Neural cell (in vitro differentiated cells): ENCODE measurements at regions not wholly inside any gene's neighbourhood (a gene's known extent, or its start where the extent isn't known, plus 50 kb on each side); places are given as distances from the start of the nearest gene placed in this dataset.

ENCODE experiments used
- H2AFZ ChIP-seq: fragments of 200-600, 300-800 bp; sonication (generic), shearing (Covaris generic); 2 replicates; pipeline ENCODE4 v1.6.0; 2014; ENCODE audit warnings: low read depth, mild to moderate bottlenecking, antibody characterized with exemption, low read length, moderate library complexity
- H3F3A ChIP-seq: fragments of 200-600 bp; shearing (Covaris generic); 2 replicates; pipeline ENCODE4 v1.6.1; 2016; ENCODE audit warnings: mild to moderate bottlenecking, moderate library complexity, mixed read lengths, antibody characterized with exemption, low read length; ENCODE audit not compliant: insufficient read depth, poor library complexity, severe bottlenecking
- H3K27ac ChIP-seq: fragments of 200-600, 300-800 bp; sonication (generic), shearing (Covaris generic); 2 replicates; pipeline ENCODE4 v1.5.1; 2014; ENCODE audit warnings: mild to moderate bottlenecking, low read length, moderate library complexity
- H3K27me3 ChIP-seq: fragments of 300-800, 200-600 bp; sonication (generic), shearing (Covaris generic); 2 replicates; pipeline ENCODE4 v1.6.0; 2014; ENCODE audit warnings: mild to moderate bottlenecking, low read depth, low read length, moderate library complexity; ENCODE audit not compliant: insufficient read depth
- H3K36me3 ChIP-seq: fragments of 300-800, 200-600 bp; sonication (generic), shearing (Covaris generic); 2 replicates; pipeline ENCODE4 v1.5.1; 2014; ENCODE audit warnings: mild to moderate bottlenecking, antibody characterized with exemption, low read length, moderate library complexity; ENCODE audit not compliant: insufficient read depth
- H3K4me2 ChIP-seq: fragments of 300-800, 200-600 bp; sonication (generic), shearing (Covaris generic); 2 replicates; pipeline ENCODE4 v1.6.0; 2014; ENCODE audit warnings: mild to moderate bottlenecking, low read length
- H3K4me3 ChIP-seq: fragments of 300-800, 200-600 bp; sonication (generic), shearing (Covaris generic); 2 replicates; pipeline ENCODE4 v1.5.1; 2014; ENCODE audit warnings: mild to moderate bottlenecking, low read length, moderate library complexity
- H3K79me2 ChIP-seq: fragments of 200-600 bp; shearing (Covaris generic); replicated peaks from 2 replicates; pipeline ENCODE4 v1.6.0; 2014; ENCODE audit warnings: mild to moderate bottlenecking, low read length, moderate library complexity; ENCODE audit not compliant: insufficient read depth
- H3K9ac ChIP-seq: fragments of 300-800, 200-600 bp; sonication (generic), shearing (Covaris generic); 2 replicates; pipeline ENCODE4 v1.6.1; 2016; ENCODE audit warnings: mild to moderate bottlenecking, low read length, mixed read lengths
- H3K9me2 ChIP-seq: fragments of 200-600 bp; shearing (Covaris generic); 2 replicates; pipeline ENCODE4 v1.6.1; 2016; ENCODE audit warnings: mild to moderate bottlenecking, low read length, mixed read lengths; ENCODE audit not compliant: insufficient read depth
- H3K9me3 ChIP-seq: fragments of 200-600, 300-800 bp; sonication (generic), shearing (Covaris generic); 2 replicates; pipeline ENCODE4 v1.6.1; 2016; ENCODE audit warnings: mild to moderate bottlenecking, mixed run types, low read length, moderate library complexity, mixed read lengths
- H4K20me1 ChIP-seq: fragments of 200-600 bp; shearing (Covaris generic); 2 replicates; pipeline ENCODE4 v1.6.1; 2016; ENCODE audit warnings: mild to moderate bottlenecking, mixed run types; ENCODE audit not compliant: insufficient read depth
- EP300 ChIP-seq: fragments of 450-650 bp; conservative IDR thresholded peaks from 2 replicates; pipeline ENCODE4 v1.6.1; 2014; ENCODE audit warnings: antibody characterized with exemption, mild to moderate bottlenecking, moderate library complexity; ENCODE audit not compliant: poor library complexity, severe bottlenecking
- EZH2 ChIP-seq: fragments of 200-600, 300-800 bp; shearing (Covaris generic), sonication (generic); IDR thresholded peaks from 2 replicates; pipeline ENCODE4 v1.6.1; 2014; ENCODE audit warnings: antibody characterized with exemption, low read length, borderline replicate concordance, mild to moderate bottlenecking; ENCODE audit not compliant: insufficient read depth, poor library complexity, severe bottlenecking
- MXI1 ChIP-seq: fragments of 450-650 bp; conservative IDR thresholded peaks from 2 replicates; pipeline ENCODE4 v1.6.1; 2014; ENCODE audit warnings: antibody characterized with exemption, mild to moderate bottlenecking; ENCODE audit not compliant: poor library complexity, severe bottlenecking
- POLR2AphosphoS5 ChIP-seq: IDR thresholded peaks from 2 replicates; pipeline ENCODE4 v1.6.1; 2012
- RAD21 ChIP-seq: fragments of 450-650 bp; conservative IDR thresholded peaks from 2 replicates; pipeline ENCODE4 v1.6.1; 2014; ENCODE audit warnings: antibody characterized with exemption, mild to moderate bottlenecking, moderate library complexity
- SMC3 ChIP-seq: fragments of 450-650 bp; conservative IDR thresholded peaks from 2 replicates; pipeline ENCODE4 v1.6.1; 2014; ENCODE audit warnings: antibody characterized with exemption, mild to moderate bottlenecking, moderate library complexity; ENCODE audit not compliant: poor library complexity
- TAF1 ChIP-seq: IDR thresholded peaks from 2 replicates; pipeline ENCODE4 v1.6.1; 2012; ENCODE audit warnings: low read depth
- TF ChIP-seq, protein P1 (sequence below): IDR thresholded peaks from 2 replicates; pipeline ENCODE4 v1.6.1; 2012; ENCODE audit warnings: borderline replicate concordance
- TF ChIP-seq, protein P2 (sequence below): fragments of 450-650 bp; IDR thresholded peaks from 2 replicates; pipeline ENCODE4 v1.5.1; 2014; ENCODE audit warnings: antibody characterized with exemption, mild to moderate bottlenecking, moderate library complexity; ENCODE audit not compliant: poor library complexity, severe bottlenecking

DNA sequence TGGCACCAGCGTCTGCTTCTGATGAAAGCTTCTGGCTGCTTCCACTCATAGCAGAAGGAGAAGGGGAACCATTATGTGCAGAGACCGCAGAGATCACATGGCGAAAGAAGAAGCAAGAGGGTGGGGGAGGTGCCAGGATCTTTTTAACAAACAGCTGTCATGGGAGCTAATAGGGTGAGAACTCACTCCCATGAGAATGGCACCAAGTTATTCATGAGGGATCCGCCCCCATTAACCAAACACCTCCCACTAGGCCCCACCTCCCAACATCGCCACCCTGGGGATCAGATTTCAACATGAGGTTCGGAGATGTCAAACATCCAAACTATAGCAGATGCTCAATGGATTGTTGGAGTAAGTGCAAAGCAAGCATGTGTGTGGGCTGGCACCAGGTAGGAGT, 125.8 kb upstream of the SLIT3 start:
- Histone ChIP-seq H3K9ac (no peak overlapping the region), H3F3A (no peaks in the 10 kb centered on the region), H3K9me3 (no peaks in the 10 kb centered on the region), H3K4me2 (no peak overlapping the region), H3K4me3 (no peak overlapping the region), H3K27me3 (no peaks in the 10 kb centered on the region), H3K79me2 (no peaks in the 10 kb centered on the region), H2AFZ (no peak overlapping the region), H3K9me2 (no peaks in the 10 kb centered on the region), H3K36me3 (no peaks in the 10 kb centered on the region), H3K27ac (no peak overlapping the region), H4K20me1 (no peaks in the 10 kb centered on the region)
- TF ChIP-seq RAD21 (no peak), MXI1 (no peak), TAF1 (no peak), EZH2 (no peak), POLR2AphosphoS5 (no peak), SMC3 (no peak), EP300 (no peak)
- TF ChIP-seq, protein P1, sequence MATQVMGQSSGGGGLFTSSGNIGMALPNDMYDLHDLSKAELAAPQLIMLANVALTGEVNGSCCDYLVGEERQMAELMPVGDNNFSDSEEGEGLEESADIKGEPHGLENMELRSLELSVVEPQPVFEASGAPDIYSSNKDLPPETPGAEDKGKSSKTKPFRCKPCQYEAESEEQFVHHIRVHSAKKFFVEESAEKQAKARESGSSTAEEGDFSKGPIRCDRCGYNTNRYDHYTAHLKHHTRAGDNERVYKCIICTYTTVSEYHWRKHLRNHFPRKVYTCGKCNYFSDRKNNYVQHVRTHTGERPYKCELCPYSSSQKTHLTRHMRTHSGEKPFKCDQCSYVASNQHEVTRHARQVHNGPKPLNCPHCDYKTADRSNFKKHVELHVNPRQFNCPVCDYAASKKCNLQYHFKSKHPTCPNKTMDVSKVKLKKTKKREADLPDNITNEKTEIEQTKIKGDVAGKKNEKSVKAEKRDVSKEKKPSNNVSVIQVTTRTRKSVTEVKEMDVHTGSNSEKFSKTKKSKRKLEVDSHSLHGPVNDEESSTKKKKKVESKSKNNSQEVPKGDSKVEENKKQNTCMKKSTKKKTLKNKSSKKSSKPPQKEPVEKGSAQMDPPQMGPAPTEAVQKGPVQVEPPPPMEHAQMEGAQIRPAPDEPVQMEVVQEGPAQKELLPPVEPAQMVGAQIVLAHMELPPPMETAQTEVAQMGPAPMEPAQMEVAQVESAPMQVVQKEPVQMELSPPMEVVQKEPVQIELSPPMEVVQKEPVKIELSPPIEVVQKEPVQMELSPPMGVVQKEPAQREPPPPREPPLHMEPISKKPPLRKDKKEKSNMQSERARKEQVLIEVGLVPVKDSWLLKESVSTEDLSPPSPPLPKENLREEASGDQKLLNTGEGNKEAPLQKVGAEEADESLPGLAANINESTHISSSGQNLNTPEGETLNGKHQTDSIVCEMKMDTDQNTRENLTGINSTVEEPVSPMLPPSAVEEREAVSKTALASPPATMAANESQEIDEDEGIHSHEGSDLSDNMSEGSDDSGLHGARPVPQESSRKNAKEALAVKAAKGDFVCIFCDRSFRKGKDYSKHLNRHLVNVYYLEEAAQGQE: no peak
- TF ChIP-seq, protein P2, sequence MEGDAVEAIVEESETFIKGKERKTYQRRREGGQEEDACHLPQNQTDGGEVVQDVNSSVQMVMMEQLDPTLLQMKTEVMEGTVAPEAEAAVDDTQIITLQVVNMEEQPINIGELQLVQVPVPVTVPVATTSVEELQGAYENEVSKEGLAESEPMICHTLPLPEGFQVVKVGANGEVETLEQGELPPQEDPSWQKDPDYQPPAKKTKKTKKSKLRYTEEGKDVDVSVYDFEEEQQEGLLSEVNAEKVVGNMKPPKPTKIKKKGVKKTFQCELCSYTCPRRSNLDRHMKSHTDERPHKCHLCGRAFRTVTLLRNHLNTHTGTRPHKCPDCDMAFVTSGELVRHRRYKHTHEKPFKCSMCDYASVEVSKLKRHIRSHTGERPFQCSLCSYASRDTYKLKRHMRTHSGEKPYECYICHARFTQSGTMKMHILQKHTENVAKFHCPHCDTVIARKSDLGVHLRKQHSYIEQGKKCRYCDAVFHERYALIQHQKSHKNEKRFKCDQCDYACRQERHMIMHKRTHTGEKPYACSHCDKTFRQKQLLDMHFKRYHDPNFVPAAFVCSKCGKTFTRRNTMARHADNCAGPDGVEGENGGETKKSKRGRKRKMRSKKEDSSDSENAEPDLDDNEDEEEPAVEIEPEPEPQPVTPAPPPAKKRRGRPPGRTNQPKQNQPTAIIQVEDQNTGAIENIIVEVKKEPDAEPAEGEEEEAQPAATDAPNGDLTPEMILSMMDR: no peak

DNA sequence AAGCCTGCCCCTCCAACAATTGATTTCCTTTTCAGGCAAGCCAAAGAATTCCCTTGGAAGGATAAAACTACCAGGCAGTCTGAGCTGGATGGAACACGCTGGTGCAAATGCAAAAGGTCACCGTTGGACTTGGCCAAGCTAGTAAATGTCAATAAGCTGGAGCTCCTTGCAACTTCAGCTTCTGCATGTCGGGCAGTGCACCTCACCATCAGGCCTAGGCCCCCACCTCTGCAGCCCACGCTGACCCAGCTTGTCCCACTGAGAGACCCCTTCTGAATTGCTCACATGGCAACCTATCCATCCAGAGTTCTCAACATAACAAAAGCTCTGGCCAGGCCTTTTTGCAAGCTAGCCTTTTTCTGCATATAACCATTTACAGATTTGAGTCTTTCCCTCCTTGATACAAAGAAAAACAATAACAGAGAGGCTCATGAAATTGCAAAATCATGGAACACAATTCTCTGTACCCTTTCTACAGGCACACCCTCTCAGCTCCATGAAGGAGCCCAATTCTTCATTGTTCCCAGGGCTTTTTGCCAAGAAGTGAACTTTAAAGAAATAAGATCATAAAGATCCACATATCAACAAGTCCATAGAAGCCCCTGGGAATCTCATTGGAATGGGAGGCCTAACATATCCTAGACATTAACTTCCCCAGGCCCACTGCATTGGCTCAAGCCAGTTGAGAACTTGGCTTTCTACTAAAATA, 123.9 kb upstream of the SLIT3 start:
- H3K4me3 ChIP-seq: no peak overlapping the region
- H3K9ac ChIP-seq: no peak overlapping the region
- TF ChIP-seq, protein P2: no peak
- TF ChIP-seq EZH2 (no peak), MXI1 (no peak), SMC3 (no peak)
- no peak overlapping the region for H3K4me2 ChIP-seq
- H2AFZ ChIP-seq: no peak overlapping the region
- H3K9me2 ChIP-seq: no peaks in the 10 kb centered on the region
- no peaks in the 10 kb centered on the region for H3K9me3 ChIP-seq
- H3F3A ChIP-seq: no peaks in the 10 kb centered on the region
- no peaks in the 10 kb centered on the region for H3K27me3 ChIP-seq
- H3K27ac ChIP-seq: no peak overlapping the region
- H3K79me2 ChIP-seq: no peaks in the 10 kb centered on the region
- no peaks in the 10 kb centered on the region for H4K20me1 ChIP-seq
- no peaks in the 10 kb centered on the region for H3K36me3 ChIP-seq
